SU-DHL-6 (cell line): ENCODE measurements at regions not wholly inside any gene's neighbourhood (a gene's known extent, or its start where the extent isn't known, plus 50 kb on each side); places are given as distances from the start of the nearest gene placed in this dataset.
"Not testable (repeated sequence)": the region's sequence is repeated elsewhere in the genome, so short reads cannot be mapped to it uniquely, and the experiment has no call there.

ENCODE experiments used
- H2AFZ ChIP-seq: fragments of 200-600 bp; sonication (generic); 2 replicates; pipeline ENCODE4 v1.6.1; 2014; ENCODE audit warnings: low read depth, mild to moderate bottlenecking, moderate library complexity, mixed read lengths, antibody characterized with exemption, low read length; ENCODE audit not compliant: severe bottlenecking
- H3F3A ChIP-seq: fragments of 200-600 bp; shearing (Covaris generic); 2 replicates; pipeline ENCODE4 v1.6.0; 2016; ENCODE audit warnings: antibody characterized with exemption, mild to moderate bottlenecking; ENCODE audit not compliant: insufficient read depth
- H3K27ac ChIP-seq: fragments of 200-600 bp; sonication (generic); 2 replicates; pipeline ENCODE4 v1.5.1; 2016; ENCODE audit warnings: low read depth, mild to moderate bottlenecking, low read length, moderate library complexity, mixed read lengths
- H3K27me3 ChIP-seq: fragments of 200-600 bp; sonication (generic), shearing (Covaris generic); 2 replicates; pipeline ENCODE4 v1.6.0; 2014; ENCODE audit warnings: mild to moderate bottlenecking, low read length
- H3K36me3 ChIP-seq: fragments of 200-600 bp; sonication (generic); 2 replicates; pipeline ENCODE4 v1.6.1; 2014; ENCODE audit warnings: mild to moderate bottlenecking, low read length, mixed read lengths
- H3K4me2 ChIP-seq: fragments of 300-600, 200-600 bp; shearing (Covaris generic), sonication (generic); 2 replicates; pipeline ENCODE4 v1.6.0; 2014; ENCODE audit warnings: low read length, low read depth, mild to moderate bottlenecking; ENCODE audit not compliant: poor library complexity, severe bottlenecking
- H3K4me3 ChIP-seq: fragments of 200-600 bp; sonication (generic); 2 replicates; pipeline ENCODE4 v1.5.1; 2014; ENCODE audit warnings: antibody characterized with exemption, low read length, mild to moderate bottlenecking, mixed read lengths; ENCODE audit not compliant: insufficient read depth, poor library complexity, severe bottlenecking
- H3K79me2 ChIP-seq: fragments of 200-600 bp; sonication (generic); 2 replicates; pipeline ENCODE4 v1.6.1; 2014; ENCODE audit warnings: mild to moderate bottlenecking, low read length, moderate library complexity; ENCODE audit not compliant: insufficient read depth
- H3K9ac ChIP-seq: fragments of 200-600 bp; sonication (generic); 2 replicates; pipeline ENCODE4 v1.7.0; 2014; ENCODE audit warnings: mild to moderate bottlenecking, low read length
- H3K9me2 ChIP-seq: fragments of 200-600 bp; sonication (generic); replicated peaks from 2 replicates; pipeline ENCODE4 v1.6.1; 2014; ENCODE audit warnings: low read length; ENCODE audit not compliant: insufficient read depth
- H3K9me3 ChIP-seq: fragments of 200-600 bp; sonication (generic); 2 replicates; pipeline ENCODE4 v1.6.1; 2014; ENCODE audit warnings: low read length, mixed read lengths; ENCODE audit not compliant: insufficient read depth
- H4K20me1 ChIP-seq: fragments of 200-600 bp; sonication (generic); 2 replicates; pipeline ENCODE4 v1.6.1; 2014; ENCODE audit warnings: low read depth, mild to moderate bottlenecking, antibody characterized with exemption, low read length, moderate library complexity, mixed read lengths
- CTCF ChIP-seq: fragments of 200-600 bp; sonication (generic); IDR thresholded peaks from one replicate; pipeline ENCODE4 v1.5.1; 2017; ENCODE audit warnings: antibody characterized with exemption, mild to moderate bottlenecking, low read length, moderate library complexity; ENCODE audit not compliant: insufficient read depth, poor library complexity, severe bottlenecking
- EZH2phosphoT487 ChIP-seq: fragments of 200-600 bp; sonication (generic), shearing (Covaris generic); conservative IDR thresholded peaks from 2 replicates; pipeline ENCODE4 v1.6.1; 2018; ENCODE audit warnings: mild to moderate bottlenecking, antibody characterized with exemption, low read length, moderate library complexity, mixed read lengths

DNA sequence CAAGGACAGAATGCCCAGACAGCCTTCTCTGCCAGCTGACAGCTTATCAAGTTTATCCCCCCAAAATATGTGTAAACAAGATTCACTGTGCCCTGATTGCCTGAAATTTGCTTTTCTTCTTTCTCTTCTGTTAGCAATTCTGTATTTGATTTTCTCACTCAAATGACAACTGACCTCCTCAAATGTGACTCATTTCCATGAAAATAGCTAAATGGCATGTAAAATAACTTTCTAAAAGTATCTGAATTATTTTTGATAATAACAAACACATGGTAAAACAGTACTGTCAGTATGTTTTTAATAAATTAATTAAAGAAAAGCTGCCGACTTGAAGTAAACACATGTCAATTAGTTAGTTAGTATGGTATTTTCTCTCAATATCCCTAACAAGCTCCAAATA lies 202.3 kb upstream of the STAC start:
- Histone ChIP-seq H3K36me3 (no peaks in the 10 kb centered on the region), H3K9me3 (no peaks in the 10 kb centered on the region), H3F3A (no peaks in the 10 kb centered on the region), H3K4me2 (no peak overlapping the region), H3K4me3 (no peak overlapping the region), H2AFZ (no peak overlapping the region), H3K9ac (no peak overlapping the region), H4K20me1 (no peaks in the 10 kb centered on the region), H3K79me2 (no peaks in the 10 kb centered on the region), H3K9me2 (no peaks in the 10 kb centered on the region), H3K27ac (no peak overlapping the region), H3K27me3 (no peaks in the 10 kb centered on the region)
- TF ChIP-seq EZH2phosphoT487: no peak
- no peak for TF ChIP-seq CTCF

GRCh38 chr3:36182024-36182423 lies 198.3 kb upstream of the STAC start:
- H3K9me3 ChIP-seq: no peaks in the 10 kb centered on the region
- H3K27me3 ChIP-seq: no peaks in the 10 kb centered on the region
- TF ChIP-seq EZH2phosphoT487: no peak
- no peak for TF ChIP-seq CTCF
- H3K9me2 ChIP-seq: no peaks in the 10 kb centered on the region
- H3K4me2 ChIP-seq: no peak overlapping the region
- H4K20me1 ChIP-seq: no peaks in the 10 kb centered on the region
- no peak overlapping the region for H2AFZ ChIP-seq
- H3K79me2 ChIP-seq: no peaks in the 10 kb centered on the region
- H3K27ac ChIP-seq: no peak overlapping the region
- H3K36me3 ChIP-seq: no peaks in the 10 kb centered on the region
- H3F3A ChIP-seq: no peaks in the 10 kb centered on the region
- H3K4me3 ChIP-seq: no peak overlapping the region
- no peak overlapping the region for H3K9ac ChIP-seq

DNA sequence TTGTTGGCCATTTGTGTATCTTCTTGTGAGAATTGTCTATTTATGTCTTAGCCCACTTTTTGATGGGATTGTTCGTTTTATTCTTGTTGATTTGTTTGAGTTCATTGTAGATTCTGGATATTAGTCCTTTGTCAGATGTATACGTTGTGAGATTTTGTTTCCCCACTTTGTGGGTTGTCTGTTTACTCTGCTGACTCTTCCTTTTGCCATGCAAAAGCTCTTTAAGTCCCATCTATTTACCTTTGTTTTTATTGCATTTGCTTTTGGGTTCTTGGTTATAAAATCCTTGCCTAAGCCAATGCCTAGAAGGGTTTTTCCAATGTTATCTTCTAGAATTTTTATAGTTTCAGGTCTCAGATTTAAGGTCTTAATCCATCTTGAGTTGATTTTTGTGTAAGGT lies 193.1 kb upstream of the STAC start:
- not testable (repeated sequence) for H3K27me3 ChIP-seq, H4K20me1 ChIP-seq, H3K9ac ChIP-seq, H3K9me2 ChIP-seq, H3K27ac ChIP-seq, H3K9me3 ChIP-seq, H3K4me2 ChIP-seq, H2AFZ ChIP-seq, H3K79me2 ChIP-seq, H3F3A ChIP-seq, H3K36me3 ChIP-seq, H3K4me3 ChIP-seq

DNA sequence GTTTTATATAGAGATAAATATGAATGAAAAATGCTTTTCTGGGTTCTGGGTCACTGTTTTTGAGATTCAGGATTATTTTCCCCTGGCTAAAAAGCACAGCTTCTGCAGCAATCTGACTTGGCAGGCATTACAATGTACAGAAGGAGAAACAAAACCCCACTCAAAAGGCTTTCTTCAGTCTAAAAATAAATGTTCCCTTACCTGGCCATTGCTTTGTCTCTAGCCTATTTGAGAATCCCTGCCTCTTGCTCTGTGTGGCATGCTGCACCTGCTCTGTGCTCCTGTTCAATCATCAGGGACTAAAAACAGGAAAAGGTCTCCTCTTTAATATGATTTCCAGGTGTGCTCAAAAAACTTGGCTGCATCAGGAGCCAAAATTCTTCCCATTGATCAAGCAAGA lies 187.4 kb upstream of the STAC start:
- TF ChIP-seq CTCF: no peak
- TF ChIP-seq EZH2phosphoT487: no peak
- H3K9ac ChIP-seq: no peak overlapping the region
- no peak overlapping the region for H3K4me2 ChIP-seq
- H3K36me3 ChIP-seq: no peaks in the 10 kb centered on the region
- H2AFZ ChIP-seq: no peak overlapping the region
- H3K9me2 ChIP-seq: no peaks in the 10 kb centered on the region
- no peak overlapping the region for H3K4me3 ChIP-seq
- H4K20me1 ChIP-seq: no peaks in the 10 kb centered on the region
- H3K9me3 ChIP-seq: no peaks in the 10 kb centered on the region
- no peaks in the 10 kb centered on the region for H3K27me3 ChIP-seq
- no peaks in the 10 kb centered on the region for H3K79me2 ChIP-seq
- H3F3A ChIP-seq: no peaks in the 10 kb centered on the region
- H3K27ac ChIP-seq: no peak overlapping the region
